NT2/D1 (cell line): ENCODE measurements at regions not wholly inside any gene's neighbourhood (a gene's known extent, or its start where the extent isn't known, plus 50 kb on each side); places are given as distances from the start of the nearest gene placed in this dataset.

Source experiments
- SUZ12 ChIP-seq: IDR thresholded peaks from 2 replicates; pipeline ENCODE4 v1.6.1; 2011; ENCODE audit not compliant: insufficient read length, insufficient read depth; ENCODE audit errors: extremely low read depth
- YY1 ChIP-seq: IDR thresholded peaks from 2 replicates; pipeline ENCODE4 v1.6.1; 2011; ENCODE audit not compliant: insufficient read length, insufficient read depth
- ZNF274 ChIP-seq: IDR thresholded peaks from 2 replicates; pipeline ENCODE4 v1.6.1; 2011; ENCODE audit warnings: mild to moderate bottlenecking, low read depth, low read length

GRCh38 chrX:121931567-121931966 lies 884.2 kb downstream of the GLUD2 start:
- TF ChIP-seq YY1 (no peak), SUZ12 (no peak), ZNF274 (no peak)
